Activated T-cell treated with anti-CD3 and anti-CD28 coated beads for 24 hours (primary cell): ENCODE measurements at regions not wholly inside any gene's neighbourhood (a gene's known extent, or its start where the extent isn't known, plus 50 kb on each side); places are given as distances from the start of the nearest gene placed in this dataset.

Experiments used
- DNase-seq: peaks from one replicate; pipeline ENCODE4 v3.0.0-alpha.2; 2020; ENCODE audit warnings: low read depth

GRCh38 chr11:95346265-95346664 lies 115.3 kb upstream of the SESN3 start:
- no peak for DNase-seq

DNA sequence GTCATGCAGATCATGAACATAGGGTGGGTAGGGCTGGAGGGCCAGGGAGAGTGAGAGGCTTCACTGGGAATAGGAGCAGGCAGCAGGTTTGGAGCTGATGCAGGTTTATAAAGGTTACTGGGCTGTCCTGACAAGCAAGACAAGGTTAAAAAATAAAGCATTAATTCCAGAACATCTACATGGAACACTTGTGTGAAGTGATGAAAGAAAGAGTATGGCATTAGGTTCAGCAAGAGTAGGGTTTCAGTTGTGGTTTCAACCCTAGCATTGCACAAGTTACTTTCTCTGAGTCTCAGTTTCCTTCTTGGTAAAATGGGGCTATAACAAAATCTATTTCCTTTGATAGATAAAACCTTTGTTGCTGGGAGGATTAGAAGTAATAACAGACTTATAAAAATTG lies 114.6 kb upstream of the SESN3 start:
- DNase-seq, result no peak

- no peak for DNase-seq
Observed at GRCh38 chr11:95344932-95345642, 114.1 kb upstream of the SESN3 start.

- DNase-seq, result no peak
Observed at GRCh38 chr11:95341221-95341620, 110.2 kb upstream of the SESN3 start.

- no peak for DNase-seq
Observed at GRCh38 chr11:95339086-95339901, 108.3 kb upstream of the SESN3 start.

GRCh38 chr11:95338430-95338991 lies 107.5 kb upstream of the SESN3 start:
- no peak for DNase-seq

DNA sequence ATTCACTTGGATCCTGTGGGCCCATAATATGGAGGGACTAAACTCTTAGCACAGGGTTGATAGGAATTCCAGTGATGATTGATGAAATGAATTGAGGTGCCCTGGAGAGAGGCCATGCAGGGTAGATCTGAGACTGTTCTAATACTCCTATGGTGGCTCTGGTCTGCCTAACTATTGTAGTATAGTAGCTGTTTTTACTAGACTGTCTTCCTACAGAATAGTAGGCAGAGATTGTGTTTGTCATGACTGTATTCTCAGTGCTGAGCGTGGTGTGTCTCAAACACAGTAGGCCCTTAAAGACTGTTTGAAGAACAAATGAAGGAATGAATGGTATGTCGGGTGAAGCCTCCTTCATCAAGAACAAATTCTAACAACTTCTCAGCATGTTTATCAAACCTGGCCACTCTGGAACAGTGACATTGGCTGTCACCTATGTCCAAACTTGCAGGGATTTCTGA lies 107.0 kb upstream of the SESN3 start:
- DNase-seq, result no peak

- peak; percentile 17 for DNase-seq
Observed at GRCh38 chr11:95337175-95337957, 106.4 kb upstream of the SESN3 start.

DNA sequence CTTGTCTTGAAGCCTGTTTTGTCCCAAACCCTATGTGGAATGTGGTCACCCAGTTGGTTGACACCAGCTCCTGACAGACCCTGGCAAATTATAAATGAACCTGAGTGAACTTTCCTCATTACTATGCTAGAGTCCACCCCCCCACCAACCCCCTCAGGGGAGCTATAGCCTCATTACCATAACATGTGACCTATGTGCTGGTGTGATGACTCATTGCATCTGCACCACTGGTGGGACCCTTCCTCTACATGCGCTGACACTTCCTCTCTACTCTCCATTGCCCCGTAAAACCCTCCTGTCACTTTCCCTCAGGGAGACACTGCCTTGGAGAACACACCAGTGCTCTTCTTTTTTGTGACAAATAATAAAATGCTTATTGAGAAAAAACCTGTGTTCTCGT lies 105.0 kb upstream of the SESN3 start:
- no peak for DNase-seq

GRCh38 chr11:95331161-95331560 lies 100.2 kb upstream of the SESN3 start:
- DNase-seq, result no peak

GRCh38 chr11:95330302-95330701 lies 99.3 kb upstream of the SESN3 start:
- no peak for DNase-seq

GRCh38 chr11:95327273-95327948 lies 96.4 kb upstream of the SESN3 start:
- no peak for DNase-seq

GRCh38 chr11:95325777-95326258 lies 94.8 kb upstream of the SESN3 start:
- DNase-seq, result no peak

DNA sequence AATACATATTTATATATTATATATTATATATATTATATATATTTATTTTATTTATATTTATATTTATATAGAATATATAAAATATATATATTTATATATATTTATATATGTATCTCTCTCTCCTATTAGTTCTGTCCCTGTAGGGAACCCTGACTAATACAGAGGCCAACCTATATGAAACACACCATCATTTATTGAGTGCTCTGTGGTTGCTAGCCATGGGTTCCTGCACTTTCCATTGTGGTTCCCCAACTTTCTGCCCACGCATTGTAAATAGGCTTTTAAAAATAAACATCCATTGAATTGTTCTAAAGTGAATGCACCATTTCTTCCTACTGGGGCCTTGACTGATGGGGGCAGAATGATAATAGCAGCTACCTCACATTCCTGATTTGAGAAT lies 93.8 kb upstream of the SESN3 start:
- no peak for DNase-seq

DNA sequence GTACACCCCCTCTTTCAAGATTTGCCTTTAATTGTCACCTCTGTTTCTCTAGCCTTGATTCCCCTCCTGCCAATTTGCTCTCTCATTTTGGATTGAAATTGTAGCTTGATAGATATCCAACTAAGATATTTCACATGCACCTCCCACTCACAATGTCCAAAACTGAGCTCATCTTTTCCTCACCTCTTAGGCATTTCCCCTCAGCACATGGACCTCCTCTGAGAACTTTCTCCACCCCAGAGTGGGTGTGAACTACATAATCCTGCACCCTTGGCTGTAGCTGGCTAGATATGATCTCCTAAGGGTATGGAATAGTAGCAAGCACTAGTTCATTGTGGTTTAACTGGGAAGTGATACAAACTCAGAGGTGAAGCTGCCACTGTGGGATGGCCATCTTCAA lies 91.5 kb upstream of the SESN3 start:
- DNase-seq, result no peak

DNA sequence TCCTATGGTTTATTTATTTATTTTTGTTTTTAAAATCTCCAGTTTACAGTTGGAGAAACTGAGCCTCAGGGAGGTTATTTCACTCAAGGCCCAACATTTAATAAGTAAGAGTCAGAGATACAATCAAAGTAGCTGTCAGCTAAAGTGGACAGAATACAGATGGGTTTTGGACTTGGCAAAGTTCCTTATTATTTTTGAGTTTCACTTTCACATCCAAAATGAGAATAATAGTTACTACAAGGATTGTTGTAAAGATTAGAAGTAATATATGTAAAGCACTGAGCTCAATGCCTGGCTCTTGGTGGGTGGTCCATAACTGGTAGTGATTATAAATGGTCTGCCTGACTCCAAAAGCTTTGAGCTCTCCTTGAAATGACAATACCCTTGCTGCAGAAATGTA lies 87.5 kb upstream of the SESN3 start:
- no peak for DNase-seq

- no peak for DNase-seq
Observed at GRCh38 chr11:95308512-95309035, 77.6 kb upstream of the SESN3 start.

GRCh38 chr11:95307286-95307685 lies 76.3 kb upstream of the SESN3 start:
- DNase-seq, result no peak

DNA sequence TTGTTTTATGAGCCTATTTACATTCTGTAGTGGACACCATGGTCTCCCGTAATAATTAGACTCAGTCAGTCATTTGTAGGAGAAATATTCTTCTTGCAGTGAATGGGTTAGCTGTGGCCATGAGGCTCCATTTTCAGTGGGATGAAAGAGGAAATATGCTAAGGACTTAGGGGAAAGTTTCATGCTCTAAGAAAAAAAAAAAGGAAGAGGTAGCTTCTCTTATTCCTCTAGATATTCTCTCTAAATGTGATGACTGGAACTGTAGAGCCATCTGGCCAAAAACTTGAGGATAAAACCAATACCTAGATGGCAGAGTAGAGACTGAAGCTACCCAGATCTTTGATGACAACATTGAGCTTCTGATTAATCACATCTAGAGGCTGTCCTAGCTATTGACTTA lies 75.8 kb upstream of the SESN3 start:
- no peak for DNase-seq

- no peak for DNase-seq
Observed at GRCh38 chr11:95306123-95306522, 75.1 kb upstream of the SESN3 start.

GRCh38 chr11:95305705-95306104 lies 74.7 kb upstream of the SESN3 start:
- no peak for DNase-seq
